ENCODE measurements at regions not wholly inside any gene's neighbourhood (a gene's known extent, or its start where the extent isn't known, plus 50 kb on each side); places are given as distances from the start of the nearest gene placed in this dataset.

GRCh38 chr5:154565123-154565522 is 87.1 kb upstream of the HAND1 start (continued):
- TF ChIP-seq ATOH8 (CRISPR knock-in tag; IDR thresholded peaks at IDR 0.05; ENCODE audit: low read depth): no peak

- DNase-seq (ENCODE audit: low read depth in 1 of 2, low spot score in 1 of 2) (no peak), ATAC-seq (no peak), FAIRE-seq (no peak)
- no peak overlapping the region for H3K27ac ChIP-seq
- H3K9me3 ChIP-seq: no peaks in the 10 kb centered on the region
- 66% methylated on average over 4 of the region's 4 CpGs for WGBS (ENCODE audit: missing lambda C conversion rate)
- no peak overlapping the region for H3K4me3 ChIP-seq
- no peak overlapping the region for H3K4me2 ChIP-seq
- ChIA-PET CTCF (no interaction called here), POLR2A (no interaction called here)
- H3K4me1 ChIP-seq: no peaks in the 10 kb centered on the region
- no peak for TF ChIP-seq PBX3 (IDR thresholded peaks at IDR 0.05)
- TF ChIP-seq HOXB13 (CRISPR knock-in tag; IDR thresholded peaks at IDR 0.05; ENCODE audit: low read depth): no peak
Measured at GRCh38 chr5:154562244-154562880, 84.3 kb upstream of the HAND1 start.

- H3K4me3 ChIP-seq: no peak overlapping the region
- TF ChIP-seq RFX5 (IDR thresholded peaks at IDR 0.05): no peak
- no peak for TF ChIP-seq HEYL (CRISPR knock-in tag; IDR thresholded peaks at IDR 0.05)
- TF ChIP-seq HDAC2 (IDR thresholded peaks at IDR 0.05): no peak
- TF ChIP-seq NR3C1 (IDR thresholded peaks at IDR 0.05): no peak
- no peak for TF ChIP-seq HOXB13 (CRISPR knock-in tag; IDR thresholded peaks at IDR 0.05; ENCODE audit: low read depth)
- no peak for TF ChIP-seq HMGXB4 (CRISPR knock-in tag; IDR thresholded peaks at IDR 0.05; ENCODE audit: borderline replicate concordance)
- no peak for TF ChIP-seq MAZ (IDR thresholded peaks at IDR 0.05; ENCODE audit: borderline replicate concordance, low read depth, low read length)
- H3K9me3 ChIP-seq: no peaks in the 10 kb centered on the region
- WGBS (ENCODE audit: missing lambda C conversion rate): 50% methylated on average over 6 of the region's 6 CpGs
- ATAC-seq (no peak), FAIRE-seq (no peak), DNase-seq (ENCODE audit: low read depth in 1 of 2, low spot score in 1 of 2) (no peak)
- H3K4me2 ChIP-seq: no peak overlapping the region
- no peaks in the 10 kb centered on the region for H3K4me1 ChIP-seq
- POLR2A ChIA-PET: no interaction called here
- H3K27ac ChIP-seq: no peak overlapping the region
- CTCF ChIA-PET: interaction anchor here (1.7 kb wide), 1 partner anchor 17 kb away, joined by 3 read pairs; no protein-coding TSS in a partner anchor
Measured at GRCh38 chr5:154559398-154560276, 81.6 kb upstream of the HAND1 start.

- no peak for DNase-seq (ENCODE audit: low read depth in 1 of 2, low spot score in 1 of 2)
- FAIRE-seq: no peak
- no peak for ATAC-seq
- Histone ChIP-seq H3K27ac (no peak overlapping the region), H3K9me3 (peaks cover 13% of the 10 kb centered on the region), H3K4me1 (no peaks in the 10 kb centered on the region), H3K4me2 (no peak overlapping the region), H3K4me3 (no peak overlapping the region)
- ChIA-PET POLR2A (no interaction called here), CTCF (no interaction called here)
- 82% methylated on average over 1 of the region's 1 CpG for WGBS (ENCODE audit: missing lambda C conversion rate)
- TF ChIP-seq MAFK (IDR thresholded peaks at IDR 0.05; ENCODE audit: partially characterized antibody) (peak; percentile 77), HOXB13 (CRISPR knock-in tag; IDR thresholded peaks at IDR 0.05; ENCODE audit: low read depth) (no peak)
Measured at GRCh38 chr5:154557548-154557947, 79.5 kb upstream of the HAND1 start.

GRCh38 chr5:154547551-154547950 is 69.5 kb upstream of the HAND1 start:
- Histone ChIP-seq H3K4me1 (no peaks in the 10 kb centered on the region), H3K27ac (no peak overlapping the region), H3K4me3 (no peak overlapping the region), H3K4me2 (no peak overlapping the region), H3K9me3 (peaks cover 6% of the 10 kb centered on the region; the same call in 2 of the 3 replicates)
- ChIA-PET CTCF (interaction anchor here (1.1 kb wide), 1 partner anchor 27 kb away, joined by 3 read pairs; no protein-coding TSS in a partner anchor), POLR2A (no interaction called here)
- WGBS (ENCODE audit: missing lambda C conversion rate): 64% methylated on average over 1 of the region's 1 CpG
- TF ChIP-seq E2F6 (IDR thresholded peaks at IDR 0.05; ENCODE audit: borderline replicate concordance, low read depth) (no peak), BHLHE40 (IDR thresholded peaks at IDR 0.05; ENCODE audit: low read depth, low read length) (no peak), SMC3 (IDR thresholded peaks at IDR 0.05) (no peak)
- no peak for DNase-seq (ENCODE audit: low read depth in 1 of 2, low spot score in 1 of 2)
- no peak for ATAC-seq
- FAIRE-seq: no peak

Measured in A549 (cell line).